Keratinocyte (primary cell): ENCODE measurements at regions not wholly inside any gene's neighbourhood (a gene's known extent, or its start where the extent isn't known, plus 50 kb on each side); places are given as distances from the start of the nearest gene placed in this dataset.

Experiments
- DNase-seq: peaks from one replicate; pipeline ENCODE4 v3.0.0-alpha.2; 2011; ENCODE audit warnings: low read depth, missing footprints, low spot score
- FAIRE-seq: peaks from 2 replicates; lab custom pipeline; 2011; peaks lifted over from hg19 to GRCh38; lab: Jason Lieb, UNC
- H2AFZ ChIP-seq: 2 replicates; pipeline ENCODE4 v1.6.0; 2012; ENCODE audit warnings: low read length, control low read depth, inconsistent platforms; ENCODE audit not compliant: control insufficient read depth
- H3K27ac ChIP-seq: 2 replicates; pipeline ENCODE4 v1.5.1; 2011; ENCODE audit warnings: low read length; ENCODE audit not compliant: control insufficient read depth, insufficient read depth
- H3K27me3 ChIP-seq: 3 replicates; pipeline ENCODE4 v1.6.0; 2011; ENCODE audit warnings: low read length; ENCODE audit not compliant: control insufficient read depth, insufficient read depth; ENCODE audit errors: extremely low read depth
- H3K36me3 ChIP-seq, 2 experiments: 2 replicates in 1 of 2; 3 replicates in 1 of 2; pipeline ENCODE4 v1.5.1; 2011; ENCODE audit warnings: low read length in 2 of 2, mild to moderate bottlenecking in 1 of 2; ENCODE audit not compliant: control insufficient read depth in 2 of 2, insufficient read depth in 2 of 2; ENCODE audit errors: extremely low read depth in 1 of 2
- H3K4me1 ChIP-seq: 3 replicates; pipeline ENCODE4 v1.5.1; 2011; ENCODE audit warnings: low read length; ENCODE audit not compliant: control insufficient read depth, insufficient read depth; ENCODE audit errors: extremely low read depth
- H3K4me2 ChIP-seq: 3 replicates; pipeline ENCODE4 v1.6.0; 2011; ENCODE audit warnings: low read depth, low read length; ENCODE audit not compliant: control insufficient read depth, insufficient read depth; ENCODE audit errors: extremely low read depth
- H3K4me3 ChIP-seq, 3 experiments: fragments of 200-600 bp in 1 of 3; sonication (generic) in 1 of 3; 2 replicates in 2 of 3; 3 replicates in 1 of 3; pipeline ENCODE4 v1.5.1; 2011 to 2016; ENCODE audit warnings: low read length in 3 of 3, mild to moderate bottlenecking in 3 of 3, control low read depth in 2 of 3, inconsistent platforms in 1 of 3, low read depth in 1 of 3, mixed read lengths in 1 of 3, mixed run types in 1 of 3, moderate library complexity in 1 of 3; ENCODE audit not compliant: control insufficient read depth in 2 of 3, insufficient read depth in 2 of 3; ENCODE audit errors: extremely low read depth in 1 of 3
- H3K79me2 ChIP-seq: 2 replicates; pipeline ENCODE4 v1.6.0; 2012; ENCODE audit warnings: low read length; ENCODE audit not compliant: control insufficient read depth, insufficient read depth
- H3K9ac ChIP-seq: 3 replicates; pipeline ENCODE4 v1.6.0; 2011; ENCODE audit warnings: low read length; ENCODE audit not compliant: control insufficient read depth, insufficient read depth; ENCODE audit errors: extremely low read depth
- H3K9me1 ChIP-seq: 3 replicates; pipeline ENCODE4 v1.6.0; 2011; ENCODE audit warnings: low read length; ENCODE audit not compliant: control insufficient read depth, insufficient read depth; ENCODE audit errors: extremely low read depth
- H3K9me3 ChIP-seq: 2 replicates; pipeline ENCODE4 v1.5.1; 2012; ENCODE audit warnings: low read depth, low read length; ENCODE audit not compliant: control insufficient read depth
- H4K20me1 ChIP-seq: 3 replicates; pipeline ENCODE4 v1.6.0; 2011; ENCODE audit warnings: low read length; ENCODE audit not compliant: control insufficient read depth, insufficient read depth; ENCODE audit errors: extremely low read depth
- EZH2 ChIP-seq: IDR thresholded peaks from one replicate; pipeline ENCODE4 v1.6.1; 2012; ENCODE audit warnings: inconsistent platforms, mild to moderate bottlenecking, low read length, moderate library complexity
- dilution Hi-C: fragments of 300-500 bp; cut with MboI; formaldehyde crosslinking; loops from one replicate; pipeline ENCODE4 v1.7.0; 2020; ENCODE audit warnings: low sequenced_read_pairs; ENCODE audit not compliant: extremely low pct_ligation_motif_present
- TF ChIP-seq, protein P1 (sequence below), 3 experiments: IDR thresholded peaks in 1 of 3; conservative IDR thresholded peaks in 1 of 3; optimal IDR thresholded peaks in 1 of 3; 2 replicates in 2 of 3; 3 replicates in 1 of 3; pipeline versions ENCODE3 to v1.5.1; 2011; ENCODE audit warnings: low read length in 3 of 3, mild to moderate bottlenecking in 3 of 3, moderate library complexity in 2 of 3, control low read depth in 1 of 3, inconsistent platforms in 1 of 3; ENCODE audit not compliant: insufficient read depth in 2 of 3; ENCODE audit errors: extremely low read depth in 1 of 3

DNA sequence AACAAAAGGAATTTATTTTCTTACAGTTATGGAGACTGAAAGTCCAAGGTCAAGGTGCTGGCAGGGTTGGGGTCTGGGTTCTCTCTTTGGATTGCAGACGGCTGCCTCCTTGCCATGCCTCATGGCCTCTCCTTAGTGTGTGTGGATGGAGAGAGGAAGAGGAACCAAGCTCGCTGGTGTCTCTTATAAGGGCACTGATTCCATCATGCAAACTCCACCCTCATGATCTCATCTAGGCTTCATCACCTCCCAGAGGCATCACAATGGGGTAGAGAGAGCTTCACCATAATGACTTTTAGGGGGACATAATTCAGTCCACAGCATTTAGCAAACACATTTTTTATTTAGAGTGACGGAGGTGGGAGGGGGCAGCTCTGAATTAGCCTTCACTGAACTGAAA is 104.9 kb upstream of the ABCC4 start:
- DNase-seq (no peak), FAIRE-seq (no peak)
- Histone ChIP-seq H3K36me3 (no peaks in the 10 kb centered on the region), H3K27me3 (no peaks in the 10 kb centered on the region), H3K4me2 (no peak overlapping the region), H4K20me1 (no peaks in the 10 kb centered on the region), H3K79me2 (no peaks in the 10 kb centered on the region), H3K9ac (no peak overlapping the region), H3K9me1 (no peaks in the 10 kb centered on the region), H2AFZ (no peak overlapping the region), H3K4me3 (no peak overlapping the region), H3K9me3 (no peaks in the 10 kb centered on the region), H3K4me1 (no peaks in the 10 kb centered on the region), H3K27ac (no peak overlapping the region)
- dilution Hi-C loops, result no loop called here
- no peak for TF ChIP-seq EZH2
- TF ChIP-seq, protein P1, sequence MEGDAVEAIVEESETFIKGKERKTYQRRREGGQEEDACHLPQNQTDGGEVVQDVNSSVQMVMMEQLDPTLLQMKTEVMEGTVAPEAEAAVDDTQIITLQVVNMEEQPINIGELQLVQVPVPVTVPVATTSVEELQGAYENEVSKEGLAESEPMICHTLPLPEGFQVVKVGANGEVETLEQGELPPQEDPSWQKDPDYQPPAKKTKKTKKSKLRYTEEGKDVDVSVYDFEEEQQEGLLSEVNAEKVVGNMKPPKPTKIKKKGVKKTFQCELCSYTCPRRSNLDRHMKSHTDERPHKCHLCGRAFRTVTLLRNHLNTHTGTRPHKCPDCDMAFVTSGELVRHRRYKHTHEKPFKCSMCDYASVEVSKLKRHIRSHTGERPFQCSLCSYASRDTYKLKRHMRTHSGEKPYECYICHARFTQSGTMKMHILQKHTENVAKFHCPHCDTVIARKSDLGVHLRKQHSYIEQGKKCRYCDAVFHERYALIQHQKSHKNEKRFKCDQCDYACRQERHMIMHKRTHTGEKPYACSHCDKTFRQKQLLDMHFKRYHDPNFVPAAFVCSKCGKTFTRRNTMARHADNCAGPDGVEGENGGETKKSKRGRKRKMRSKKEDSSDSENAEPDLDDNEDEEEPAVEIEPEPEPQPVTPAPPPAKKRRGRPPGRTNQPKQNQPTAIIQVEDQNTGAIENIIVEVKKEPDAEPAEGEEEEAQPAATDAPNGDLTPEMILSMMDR (optimal IDR thresholded peaks at IDR 0.05 in 1 of 3, IDR thresholded peaks at IDR 0.05 in 1 of 3, conservative IDR thresholded peaks at IDR 0.05 in 1 of 3; ENCODE audit: extremely low read depth in 1 of 3, insufficient read depth in 2 of 3, low read length in 3 of 3), result no peak

DNA sequence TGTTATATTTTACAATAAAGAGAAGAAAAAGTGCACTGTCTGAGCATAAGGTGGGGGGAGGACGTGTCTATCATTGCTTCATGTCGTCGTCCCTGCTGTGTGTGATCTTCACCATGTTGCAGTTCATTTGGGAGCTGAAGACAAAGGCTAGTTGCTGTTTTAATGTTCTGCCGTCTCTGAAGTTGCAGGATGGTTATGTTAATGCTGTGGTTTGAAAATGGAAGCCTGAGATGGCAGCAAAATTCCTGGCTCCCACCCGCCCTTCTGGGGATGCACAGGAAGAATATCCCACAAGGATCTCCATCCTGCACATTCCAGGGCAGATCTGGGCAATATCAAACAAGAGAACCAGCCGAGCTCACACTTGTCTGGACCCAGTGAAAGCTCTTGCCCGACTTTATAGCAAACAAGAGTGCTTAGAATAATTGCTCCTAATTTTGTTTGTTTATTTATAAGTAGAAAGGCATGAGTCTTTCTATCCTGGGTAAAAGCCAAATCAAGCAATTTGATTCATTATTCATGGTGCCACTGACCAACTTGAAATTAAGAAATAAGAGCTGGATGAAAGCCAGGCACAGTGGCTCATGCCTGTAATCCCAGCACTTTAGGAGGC is 110.3 kb upstream of the ABCC4 start:
- no peak overlapping the region for H3K4me3 ChIP-seq
- H3K79me2 ChIP-seq, result no peaks in the 10 kb centered on the region
- H2AFZ ChIP-seq, result no peak overlapping the region
- TF ChIP-seq, protein P1 (optimal IDR thresholded peaks at IDR 0.05 in 1 of 3, IDR thresholded peaks at IDR 0.05 in 1 of 3, conservative IDR thresholded peaks at IDR 0.05 in 1 of 3; ENCODE audit: extremely low read depth in 1 of 3, insufficient read depth in 2 of 3, low read length in 3 of 3), result no peak
- TF ChIP-seq EZH2, result no peak
- no peaks in the 10 kb centered on the region for H4K20me1 ChIP-seq
- no peak overlapping the region for H3K9ac ChIP-seq
- H3K4me1 ChIP-seq, result no peaks in the 10 kb centered on the region
- no peaks in the 10 kb centered on the region for H3K36me3 ChIP-seq
- H3K27ac ChIP-seq, result no peak overlapping the region
- dilution Hi-C loops, result no loop called here
- no peak for FAIRE-seq
- no peaks in the 10 kb centered on the region for H3K27me3 ChIP-seq
- no peak overlapping the region for H3K4me2 ChIP-seq
- H3K9me1 ChIP-seq, result no peaks in the 10 kb centered on the region
- no peaks in the 10 kb centered on the region for H3K9me3 ChIP-seq
- no peak for DNase-seq
